NCI-H1048 (cell line): ENCODE measurements at regions not wholly inside any gene's neighbourhood (a gene's known extent, or its start where the extent isn't known, plus 50 kb on each side); places are given as distances from the start of the nearest gene placed in this dataset.

Experiments
- DNase-seq: peaks from one replicate; lab custom pipeline; 2025; lab: John Stamatoyannopoulos, UW

GRCh38 chr20:7346562-7346961 lies 579.1 kb downstream of the BMP2 start:
- DNase-seq: no peak

GRCh38 chr20:7347409-7347808 lies 579.9 kb downstream of the BMP2 start:
- no peak for DNase-seq

DNA sequence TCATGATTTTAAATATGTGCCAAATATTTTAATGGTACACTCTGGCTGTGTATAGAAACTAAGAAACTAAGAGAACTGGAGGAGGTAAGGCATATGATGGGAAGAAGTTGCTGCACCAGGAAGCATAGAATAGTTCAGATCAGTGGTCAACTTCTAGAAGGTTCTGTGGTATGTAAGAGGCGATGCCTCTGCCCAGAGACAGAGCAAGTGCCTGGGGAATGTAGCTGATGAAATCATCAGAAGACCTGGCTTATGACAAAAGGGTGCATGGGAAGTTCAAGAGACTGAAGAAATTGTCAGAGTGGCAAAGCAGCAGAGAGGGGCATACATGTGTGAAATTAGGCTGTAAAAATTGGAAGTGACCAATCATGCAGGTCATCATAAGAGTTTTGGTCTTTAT lies 580.8 kb downstream of the BMP2 start:
- no peak for DNase-seq

DNA sequence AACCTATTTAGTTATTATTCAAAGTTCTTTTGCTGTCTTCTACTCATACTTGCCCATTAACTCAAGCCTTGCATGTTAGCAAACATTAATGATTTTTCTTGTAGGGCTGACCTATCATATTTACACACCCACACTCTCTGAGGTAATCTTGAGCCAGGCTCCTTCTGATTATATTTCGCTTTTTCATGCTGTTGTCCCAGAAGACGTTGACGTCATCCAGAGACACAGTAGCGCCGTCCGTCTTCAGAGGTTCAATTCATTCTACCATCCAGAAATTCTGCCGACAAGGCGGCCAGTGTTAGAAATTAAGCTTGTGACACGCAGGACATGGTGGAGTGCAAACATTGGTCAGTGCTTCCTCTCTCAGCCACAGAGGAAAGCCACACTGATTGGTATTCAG lies 584.7 kb downstream of the BMP2 start:
- no peak for DNase-seq

DNA sequence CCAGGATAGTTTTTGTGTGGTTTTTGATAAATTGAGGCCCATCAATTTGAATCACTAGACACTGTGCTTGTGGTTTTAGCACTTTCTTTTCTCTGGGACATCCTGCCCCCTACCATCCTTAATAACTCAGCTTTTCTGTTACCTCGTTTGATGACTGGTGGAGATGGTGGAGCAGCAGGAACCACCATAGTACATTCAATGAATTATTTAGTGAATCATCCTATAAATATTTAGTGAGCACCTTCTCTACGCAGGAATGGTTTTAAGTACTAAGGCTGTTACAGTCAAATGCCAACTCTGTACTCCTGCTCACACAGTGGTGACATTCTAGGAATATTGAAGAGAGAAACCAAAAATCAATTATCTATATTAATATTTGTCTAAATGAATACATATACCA lies 585.2 kb downstream of the HAO1 start:
- no peak for DNase-seq

DNA sequence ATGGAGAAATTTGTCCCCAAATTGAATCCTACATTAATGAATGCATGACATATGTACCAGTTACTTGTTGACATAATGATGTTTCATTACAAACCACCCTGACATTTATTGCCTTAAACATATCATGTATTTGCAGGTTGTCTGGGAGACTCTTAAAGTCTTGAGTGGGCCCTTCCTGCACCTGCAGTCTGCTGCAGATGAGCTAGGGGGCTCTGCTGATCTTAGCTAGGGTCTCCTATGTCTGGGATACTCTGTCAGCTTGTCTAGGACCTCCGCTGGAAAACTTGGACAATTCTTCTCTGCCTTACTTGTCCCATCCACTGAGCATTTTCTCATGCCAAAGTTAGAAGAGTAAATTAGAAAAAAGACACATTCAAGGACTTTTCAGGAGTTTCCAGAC lies 581.6 kb downstream of the HAO1 start:
- no peak for DNase-seq

DNA sequence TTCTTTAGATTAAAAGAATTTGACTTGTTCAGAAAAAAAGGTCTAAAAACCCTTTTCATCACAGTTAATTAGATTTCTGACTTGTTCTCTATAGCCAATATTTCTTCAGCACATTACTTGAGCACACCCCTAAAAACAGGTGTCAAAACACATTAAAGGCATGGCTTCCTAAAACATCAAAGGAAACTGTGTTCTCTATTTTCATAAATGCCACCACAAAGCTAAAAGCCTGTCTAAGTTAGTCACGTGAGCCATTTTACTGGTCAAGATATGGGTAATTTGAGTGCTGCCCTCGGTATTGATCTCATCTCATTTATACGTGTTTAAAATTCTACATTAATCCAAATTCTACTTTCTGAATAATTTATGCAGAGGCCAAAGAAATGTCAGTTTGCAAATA lies 580.5 kb downstream of the HAO1 start:
- DNase-seq: no peak

DNA sequence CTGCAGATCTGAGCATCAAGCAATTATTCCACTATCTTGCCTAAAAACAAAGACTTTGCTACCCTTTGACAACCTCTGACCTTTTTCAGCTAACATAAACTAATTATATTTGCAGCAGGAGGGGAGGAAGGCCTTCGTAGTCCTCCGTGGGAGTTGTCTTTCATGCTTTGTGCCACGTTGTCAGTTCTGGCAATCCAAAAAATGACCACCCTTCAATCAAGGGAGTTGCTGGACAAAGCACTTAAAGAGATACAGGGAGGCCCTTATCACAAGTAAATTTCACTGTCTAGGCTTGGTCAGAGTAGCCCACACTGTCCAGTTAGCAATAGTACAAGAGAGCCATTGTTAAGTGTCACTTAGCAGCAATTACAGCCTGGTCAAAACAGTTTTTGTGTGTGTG lies 578.9 kb downstream of the HAO1 start:
- no peak for DNase-seq

- DNase-seq: no peak
Observed at GRCh38 chr20:7361931-7362330, 578.3 kb downstream of the HAO1 start.

GRCh38 chr20:7362601-7363000 lies 577.7 kb downstream of the HAO1 start:
- no peak for DNase-seq

- no peak for DNase-seq
Observed at GRCh38 chr20:7366189-7366588, 574.1 kb downstream of the HAO1 start.

GRCh38 chr20:7371518-7372163 lies 568.6 kb downstream of the HAO1 start:
- no peak for DNase-seq

- no peak for DNase-seq
Observed at GRCh38 chr20:7375905-7376304, 564.4 kb downstream of the HAO1 start.

DNA sequence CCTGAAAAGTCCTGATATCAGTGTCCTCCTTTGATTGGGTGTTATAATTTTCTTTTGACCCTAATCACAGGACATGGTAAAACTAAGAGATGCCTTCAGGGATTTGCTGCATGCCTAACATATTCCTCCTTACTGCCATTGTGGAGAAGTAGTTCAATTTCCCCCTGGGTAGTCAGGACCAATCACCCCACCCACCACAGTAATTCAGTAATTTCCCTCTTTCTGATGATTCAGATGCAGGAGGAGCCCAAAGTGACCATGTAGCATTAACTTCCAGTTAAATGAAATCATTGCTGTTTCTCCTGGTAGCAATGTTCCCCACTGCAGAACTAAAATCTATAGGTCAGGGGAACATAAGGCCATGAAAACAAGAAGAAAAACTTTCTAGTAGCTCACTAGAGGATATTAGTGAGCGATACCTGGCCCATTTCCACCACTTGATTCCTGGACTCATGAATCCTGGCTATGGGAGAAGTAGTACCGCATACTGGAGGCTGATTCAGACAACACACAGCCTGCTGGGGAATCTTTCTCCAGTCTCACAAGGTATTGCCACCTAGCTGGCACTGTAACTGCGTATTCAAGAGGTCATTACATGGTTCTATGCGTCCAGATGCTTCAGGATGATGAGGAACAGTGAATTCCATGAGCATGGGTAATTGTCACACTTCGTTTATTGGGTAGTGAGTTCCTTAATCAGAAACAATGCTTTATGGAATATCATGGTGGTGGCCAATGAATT lies 561.2 kb downstream of the HAO1 start:
- no peak for DNase-seq

DNA sequence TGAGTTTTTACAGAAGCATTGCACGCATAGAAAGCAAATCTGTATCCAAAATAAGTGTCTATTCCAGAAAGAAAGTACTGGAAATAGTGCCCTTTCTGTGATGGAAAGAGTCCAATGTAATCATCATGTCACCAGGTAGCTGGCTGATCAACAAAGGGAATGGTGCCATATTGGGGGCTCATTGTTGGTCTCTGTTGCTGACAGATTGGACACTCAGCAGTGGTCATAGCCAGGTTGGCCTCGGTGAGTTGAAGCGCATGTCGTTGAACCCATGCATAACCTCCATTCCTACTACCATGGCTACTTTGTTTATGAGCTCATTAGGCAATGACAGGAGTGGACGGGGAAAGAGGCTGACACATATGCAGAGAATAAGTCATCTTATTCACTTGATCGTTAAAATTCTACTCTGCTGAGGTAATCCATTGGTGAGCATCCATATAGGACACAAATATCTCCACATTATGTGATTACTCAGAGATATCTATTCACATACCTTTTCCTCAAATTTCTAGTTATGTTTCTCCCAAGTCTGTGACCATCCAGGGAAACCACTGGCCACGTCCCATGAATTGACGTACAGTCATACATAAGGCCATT lies 560.5 kb downstream of the HAO1 start:
- DNase-seq: no peak

- DNase-seq: no peak
Observed at GRCh38 chr20:7383216-7383615, 557.0 kb downstream of the HAO1 start.

DNA sequence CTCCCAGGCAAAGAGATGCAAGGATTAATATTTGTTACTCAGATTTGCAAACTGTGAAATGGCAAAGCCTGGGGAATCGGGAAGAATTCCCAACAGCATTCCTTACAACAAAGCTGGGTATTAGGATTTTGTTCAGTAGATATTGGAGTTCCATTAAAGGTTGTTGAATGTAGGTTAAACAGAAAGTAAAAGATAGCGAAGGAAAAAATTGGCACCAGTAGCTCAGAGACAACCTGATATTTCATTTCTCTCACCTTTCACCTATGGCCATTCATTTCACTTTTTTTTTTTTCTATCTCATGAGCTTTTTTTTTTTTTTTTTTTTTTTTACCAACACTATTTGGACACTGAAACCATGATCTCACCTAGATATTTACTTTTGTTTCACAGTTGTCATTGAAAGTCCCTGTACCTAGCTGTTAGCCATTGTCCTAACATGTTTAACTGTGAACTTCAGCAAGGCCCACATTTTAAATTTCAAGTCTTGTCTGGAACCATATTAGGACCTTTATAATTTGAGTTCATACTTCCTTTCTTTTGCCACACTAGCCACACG lies 552.5 kb downstream of the HAO1 start:
- DNase-seq: no peak

DNA sequence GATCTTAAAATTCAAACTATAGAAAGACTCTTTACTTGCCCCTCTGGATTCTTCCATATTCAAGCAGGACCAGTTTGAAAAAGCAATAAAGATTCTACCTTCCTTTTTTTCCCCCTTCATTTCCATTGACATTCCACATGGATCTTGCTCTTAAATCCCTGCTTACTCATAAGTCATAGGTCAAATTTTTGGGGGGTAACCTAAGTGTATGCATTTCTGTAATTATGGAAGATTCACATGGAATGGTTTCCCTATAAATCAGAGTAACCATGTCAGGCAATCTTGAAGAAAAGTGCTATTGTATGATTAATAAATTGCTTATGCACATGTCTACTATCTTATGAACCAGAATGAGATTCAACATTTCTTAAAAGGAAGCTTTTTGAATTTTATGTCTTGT lies 551.0 kb downstream of the HAO1 start:
- no peak for DNase-seq

GRCh38 chr20:7392542-7393206 lies 547.6 kb downstream of the HAO1 start:
- DNase-seq: no peak

DNA sequence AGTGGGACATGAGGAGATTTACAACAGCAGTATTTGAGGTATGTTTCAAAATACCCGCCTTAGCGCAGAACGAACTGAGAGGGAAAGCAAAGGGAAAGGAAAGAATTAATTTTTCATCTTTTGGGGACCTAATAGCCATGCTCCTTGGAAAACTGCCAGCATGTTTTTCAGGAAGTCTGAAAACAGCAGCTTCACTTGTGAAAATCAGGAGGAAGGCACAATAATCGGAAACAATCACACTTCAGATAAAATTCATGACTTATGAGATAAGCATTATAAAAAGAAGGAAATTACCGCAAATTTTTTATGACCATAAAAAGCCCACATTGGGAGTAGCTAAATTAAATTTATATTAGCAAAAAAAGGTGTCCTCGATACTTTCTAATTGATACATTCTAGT lies 541.1 kb downstream of the HAO1 start:
- DNase-seq: no peak

DNA sequence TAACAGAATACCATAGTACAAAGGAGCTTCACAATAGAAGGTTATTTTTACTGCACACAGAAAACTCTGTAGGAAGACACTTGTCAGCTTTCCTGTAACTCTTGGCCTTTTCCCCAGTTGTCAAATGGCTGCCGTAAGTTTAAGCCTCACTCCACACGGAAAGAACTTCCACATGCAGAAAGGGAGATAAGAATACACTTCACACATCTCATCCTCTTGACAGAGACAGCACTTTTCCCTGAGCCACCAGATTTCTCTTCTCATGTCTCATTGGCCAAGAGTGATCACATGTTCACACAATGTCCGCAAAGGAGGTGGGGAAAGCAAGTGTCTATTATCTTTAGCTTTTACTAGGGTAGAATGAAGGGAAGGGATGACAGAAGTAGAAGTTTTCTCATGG lies 540.7 kb downstream of the HAO1 start:
- no peak for DNase-seq

DNA sequence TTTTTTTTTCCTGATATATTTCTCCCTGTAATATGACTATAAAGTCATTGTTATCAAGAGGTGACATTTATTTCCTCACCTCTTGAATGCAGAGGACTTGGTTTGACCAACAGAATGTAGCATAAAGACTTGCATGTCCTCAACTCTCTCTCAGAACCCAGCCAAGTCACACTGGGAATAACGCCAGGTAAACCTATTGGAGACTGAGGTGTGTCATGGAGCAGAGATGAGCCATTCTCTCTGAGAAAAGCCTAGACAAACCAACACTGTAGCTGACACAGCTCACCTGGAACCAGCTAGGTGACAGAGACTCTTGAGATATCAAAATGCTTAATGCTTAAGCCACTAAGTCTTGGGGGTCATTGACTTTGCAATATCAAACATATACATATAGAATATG lies 533.6 kb downstream of the HAO1 start:
- no peak for DNase-seq

GRCh38 chr20:7410150-7410549 lies 530.1 kb downstream of the HAO1 start:
- no peak for DNase-seq
